IPS-18a (cell line): ENCODE measurements at regions not wholly inside any gene's neighbourhood (a gene's known extent, or its start where the extent isn't known, plus 50 kb on each side); places are given as distances from the start of the nearest gene placed in this dataset.
"Not testable (repeated sequence)": the region's sequence is repeated elsewhere in the genome, so short reads cannot be mapped to it uniquely, and the experiment has no call there.

Source experiments
- H3K27ac ChIP-seq: one replicate; pipeline ENCODE4 v1.5.1; 2013; ENCODE audit warnings: low read length
- H3K27me3 ChIP-seq: one replicate; pipeline ENCODE4 v1.6.1; 2013; ENCODE audit warnings: mild to moderate bottlenecking, low read length; ENCODE audit not compliant: control insufficient read depth, insufficient read depth
- H3K36me3 ChIP-seq: one replicate; pipeline ENCODE4 v1.6.1; 2013; ENCODE audit warnings: low read depth, low read length; ENCODE audit not compliant: control insufficient read depth
- H3K4me1 ChIP-seq: one replicate; pipeline ENCODE4 v1.6.1; 2013; ENCODE audit warnings: low read depth, low read length; ENCODE audit not compliant: control insufficient read depth
- H3K4me3 ChIP-seq: one replicate; pipeline ENCODE4 v1.5.1; 2013; ENCODE audit warnings: low read length
- H3K9ac ChIP-seq: one replicate; pipeline ENCODE4 v1.6.1; 2013; ENCODE audit warnings: mild to moderate bottlenecking, low read length, moderate library complexity
- H3K9me3 ChIP-seq: one replicate; pipeline ENCODE4 v1.6.1; 2013; ENCODE audit warnings: low read depth, low read length; ENCODE audit not compliant: control insufficient read depth

DNA sequence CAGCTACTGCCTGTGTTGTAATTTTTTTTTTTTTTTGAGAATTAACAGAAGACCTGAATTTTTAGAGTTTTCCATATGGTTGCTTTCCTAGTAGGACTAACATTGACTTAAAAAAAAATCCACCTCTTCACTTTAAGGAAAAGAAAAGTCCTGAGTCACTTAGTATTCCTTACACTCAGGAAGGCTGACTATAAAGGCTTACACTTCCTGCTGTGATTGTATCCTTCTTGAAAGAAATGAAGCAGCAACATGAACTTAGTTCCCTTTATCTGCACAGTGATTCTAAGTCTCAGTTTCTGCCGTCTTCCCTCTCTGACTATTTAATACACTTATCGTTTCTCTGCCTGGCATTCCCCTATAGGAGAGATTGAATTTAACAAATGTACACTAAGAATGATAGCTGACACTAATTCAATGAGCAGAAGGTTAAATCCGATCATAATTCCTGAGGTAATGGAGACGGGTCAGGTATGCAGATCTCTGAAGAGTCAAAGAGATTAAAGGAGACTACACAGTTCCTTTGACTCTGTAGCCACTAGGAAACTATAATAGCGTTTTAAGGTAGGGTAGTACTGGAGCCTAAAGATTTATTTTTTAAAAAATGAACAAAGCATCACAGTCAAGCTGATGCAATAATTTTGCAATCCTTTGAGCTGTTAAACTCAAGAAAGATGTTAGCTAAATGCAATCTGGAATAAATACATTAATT is 185.1 kb upstream of the ELAVL2 start:
- Histone ChIP-seq H3K4me3 (no peak overlapping the region), H3K4me1 (peaks cover 19% of the 10 kb centered on the region), H3K27ac (no peak overlapping the region), H3K9me3 (no peaks in the 10 kb centered on the region), H3K27me3 (no peaks in the 10 kb centered on the region), H3K36me3 (no peaks in the 10 kb centered on the region), H3K9ac (no peak overlapping the region)

GRCh38 chr9:24009322-24009721 is 183.3 kb upstream of the ELAVL2 start:
- Histone ChIP-seq H3K9me3 (no peaks in the 10 kb centered on the region), H3K27ac (no peak overlapping the region), H3K4me1 (peaks cover 19% of the 10 kb centered on the region), H3K9ac (no peak overlapping the region), H3K4me3 (no peak overlapping the region), H3K36me3 (no peaks in the 10 kb centered on the region), H3K27me3 (no peaks in the 10 kb centered on the region)

DNA sequence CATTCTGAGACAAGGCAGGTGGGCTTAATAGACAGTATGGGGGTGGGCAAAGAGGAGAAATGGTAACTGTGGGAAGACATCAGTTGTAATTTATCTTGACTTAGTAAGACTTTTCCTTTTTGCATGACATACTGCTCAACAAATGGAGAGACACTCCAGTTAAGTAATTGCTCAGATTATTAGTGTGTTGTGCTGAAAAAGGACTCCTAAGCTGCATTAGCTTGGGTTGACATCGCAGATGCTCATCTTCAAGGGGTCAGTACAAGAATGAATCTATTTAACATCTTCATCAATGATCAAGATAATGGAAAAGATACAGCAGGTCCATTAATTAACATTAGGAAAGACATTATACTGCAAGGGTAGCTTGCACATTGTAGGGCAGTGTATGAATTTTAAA is 181.1 kb upstream of the ELAVL2 start:
- H3K9ac ChIP-seq: no peak overlapping the region
- H3K27ac ChIP-seq: no peak overlapping the region
- peaks cover 19% of the 10 kb centered on the region for H3K4me1 ChIP-seq
- no peak overlapping the region for H3K4me3 ChIP-seq
- no peaks in the 10 kb centered on the region for H3K9me3 ChIP-seq
- no peaks in the 10 kb centered on the region for H3K36me3 ChIP-seq
- H3K27me3 ChIP-seq: no peaks in the 10 kb centered on the region

- H3K27me3 ChIP-seq, H3K4me3 ChIP-seq, H3K27ac ChIP-seq, H3K9ac ChIP-seq, H3K36me3 ChIP-seq, H3K4me1 ChIP-seq, H3K9me3 ChIP-seq: not testable (repeated sequence)
These were observed 165.8 kb upstream of the ELAVL2 start for GRCh38 chr9:23991874-23992273.

GRCh38 chr9:23979491-23979890 is 153.5 kb upstream of the ELAVL2 start:
- no peaks in the 10 kb centered on the region for H3K9me3 ChIP-seq
- H3K4me1 ChIP-seq: peaks cover 5% of the 10 kb centered on the region
- H3K9ac ChIP-seq: no peak overlapping the region
- no peaks in the 10 kb centered on the region for H3K27me3 ChIP-seq
- H3K4me3 ChIP-seq: no peak overlapping the region
- no peaks in the 10 kb centered on the region for H3K36me3 ChIP-seq
- H3K27ac ChIP-seq: no peak overlapping the region

GRCh38 chr9:23962101-23962500 is 136.1 kb upstream of the ELAVL2 start:
- no peak overlapping the region for H3K9ac ChIP-seq
- peaks cover 14% of the 10 kb centered on the region for H3K9me3 ChIP-seq
- H3K27me3 ChIP-seq: no peaks in the 10 kb centered on the region
- no peak overlapping the region for H3K4me3 ChIP-seq
- H3K4me1 ChIP-seq: no peaks in the 10 kb centered on the region
- H3K27ac ChIP-seq: no peak overlapping the region
- no peaks in the 10 kb centered on the region for H3K36me3 ChIP-seq

GRCh38 chr9:23945897-23946296 is 119.9 kb upstream of the ELAVL2 start:
- no peak overlapping the region for H3K27ac ChIP-seq
- H3K36me3 ChIP-seq: no peaks in the 10 kb centered on the region
- H3K4me3 ChIP-seq: no peak overlapping the region
- peaks cover 32% of the 10 kb centered on the region for H3K9me3 ChIP-seq
- no peaks in the 10 kb centered on the region for H3K4me1 ChIP-seq
- no peaks in the 10 kb centered on the region for H3K27me3 ChIP-seq
- no peak overlapping the region for H3K9ac ChIP-seq

DNA sequence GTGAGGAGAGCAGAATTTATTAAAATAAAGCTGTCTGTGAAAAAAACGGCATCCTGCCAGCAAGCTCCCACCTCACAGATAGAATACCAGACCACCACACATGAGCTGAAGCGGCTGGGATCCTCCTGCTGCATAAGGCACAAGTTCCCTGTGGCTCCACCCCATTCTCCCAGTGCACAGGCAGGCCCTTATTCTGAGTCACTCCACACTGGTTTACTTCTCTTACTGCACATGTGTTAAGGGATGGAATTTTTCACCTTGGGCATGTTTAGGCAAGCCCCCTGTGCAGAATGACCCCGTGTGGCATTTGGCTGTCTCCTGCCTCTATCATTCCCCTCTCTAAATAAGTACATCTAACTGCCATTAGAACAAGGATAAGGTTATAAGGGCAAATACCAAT is 115.0 kb upstream of the ELAVL2 start:
- Histone ChIP-seq H3K4me1 (no peaks in the 10 kb centered on the region), H3K27ac (no peak overlapping the region), H3K36me3 (no peaks in the 10 kb centered on the region), H3K9me3 (peaks cover 25% of the 10 kb centered on the region), H3K9ac (no peak overlapping the region), H3K27me3 (no peaks in the 10 kb centered on the region), H3K4me3 (no peak overlapping the region)

- no peak overlapping the region for H3K9ac ChIP-seq
- no peaks in the 10 kb centered on the region for H3K27me3 ChIP-seq
- peaks cover 7% of the 10 kb centered on the region for H3K4me1 ChIP-seq
- H3K9me3 ChIP-seq: peaks cover 10% of the 10 kb centered on the region
- H3K4me3 ChIP-seq: no peak overlapping the region
- no peak overlapping the region for H3K27ac ChIP-seq
- H3K36me3 ChIP-seq: no peaks in the 10 kb centered on the region
These were observed 112.9 kb upstream of the ELAVL2 start for GRCh38 chr9:23938908-23939307.

GRCh38 chr9:23934291-23934906 is 108.4 kb upstream of the ELAVL2 start:
- H3K36me3 ChIP-seq: no peaks in the 10 kb centered on the region
- H3K9me3 ChIP-seq: no peaks in the 10 kb centered on the region
- H3K4me3 ChIP-seq: no peak overlapping the region
- no peaks in the 10 kb centered on the region for H3K27me3 ChIP-seq
- H3K27ac ChIP-seq: no peak overlapping the region
- H3K9ac ChIP-seq: no peak overlapping the region
- H3K4me1 ChIP-seq: peaks cover 11% of the 10 kb centered on the region

DNA sequence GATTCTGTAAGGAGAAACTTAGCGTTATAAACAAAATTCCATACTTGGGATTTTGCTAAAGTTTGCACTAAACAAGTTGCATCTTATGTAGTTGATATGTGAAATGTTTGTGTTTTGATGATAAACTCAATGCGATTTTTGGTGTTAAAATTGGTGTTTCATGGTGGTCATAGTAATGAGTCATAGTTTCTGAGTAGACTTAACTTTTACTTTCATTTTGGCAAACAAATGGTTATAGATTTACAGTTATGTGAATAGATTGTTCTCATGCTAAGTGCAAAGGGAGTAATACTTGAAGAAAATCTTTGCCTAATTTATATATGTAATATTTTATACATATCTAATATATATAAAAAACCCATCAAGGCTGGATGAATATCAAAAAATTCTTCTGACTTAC is 107.3 kb upstream of the ELAVL2 start:
- Histone ChIP-seq H3K27ac (no peak overlapping the region), H3K9me3 (no peaks in the 10 kb centered on the region), H3K9ac (no peak overlapping the region), H3K27me3 (no peaks in the 10 kb centered on the region), H3K4me3 (no peak overlapping the region), H3K4me1 (peaks cover 11% of the 10 kb centered on the region), H3K36me3 (no peaks in the 10 kb centered on the region)

DNA sequence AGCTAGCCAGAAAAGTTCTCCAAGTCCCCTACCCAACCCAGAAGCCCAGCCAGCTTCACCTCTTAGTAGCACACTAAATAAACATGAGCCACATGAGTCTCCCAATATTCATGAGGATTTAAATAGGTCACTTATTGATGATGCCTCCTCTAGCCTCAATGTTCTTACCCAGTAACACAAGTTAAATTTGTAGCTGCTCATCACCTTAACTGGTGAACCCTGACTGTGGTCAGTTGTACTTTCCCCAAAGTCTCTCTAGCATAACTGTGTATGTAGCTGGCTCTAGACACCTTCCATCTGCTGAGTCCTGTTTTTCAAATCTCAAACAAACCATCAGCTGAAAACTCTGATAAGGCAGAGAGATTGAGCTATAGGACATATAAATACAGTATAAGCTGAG is 100.3 kb upstream of the ELAVL2 start:
- Histone ChIP-seq H3K9me3 (peaks cover 4% of the 10 kb centered on the region), H3K4me1 (no peaks in the 10 kb centered on the region), H3K4me3 (no peak overlapping the region), H3K27me3 (no peaks in the 10 kb centered on the region), H3K9ac (no peak overlapping the region), H3K36me3 (no peaks in the 10 kb centered on the region), H3K27ac (no peak overlapping the region)
